NB4 (cell line): ENCODE measurements at regions not wholly inside any gene's neighbourhood (a gene's known extent, or its start where the extent isn't known, plus 50 kb on each side); places are given as distances from the start of the nearest gene placed in this dataset.

Experiments
- DNase-seq: peaks from one replicate; pipeline ENCODE4 v3.0.0; 2010; ENCODE audit warnings: low read depth
- H3K4me3 ChIP-seq: one replicate; pipeline ENCODE4 v1.5.1; 2011; ENCODE audit warnings: mild to moderate bottlenecking, low read depth, low read length, moderate library complexity
- CTCF ChIP-seq: IDR thresholded peaks from one replicate; pipeline ENCODE4 v1.5.1; 2012; ENCODE audit warnings: low read depth, low read length
- MAX ChIP-seq: IDR thresholded peaks from 2 replicates; pipeline ENCODE4 v1.6.1; 2011; ENCODE audit warnings: low read depth, low read length
- MYC ChIP-seq: IDR thresholded peaks from 2 replicates; pipeline ENCODE4 v1.6.1; 2011; ENCODE audit warnings: low read depth, low read length
- POLR2A ChIP-seq: IDR thresholded peaks from 2 replicates; pipeline ENCODE4 v1.6.1; 2011; ENCODE audit warnings: mild to moderate bottlenecking; ENCODE audit not compliant: insufficient read length; ENCODE audit errors: extremely low read depth

GRCh38 chr3:109804697-109805096 is 467.4 kb upstream of the DPPA4 start:
- TF ChIP-seq MAX (no peak), POLR2A (no peak), MYC (no peak), CTCF (no peak)
- H3K4me3 ChIP-seq = no peak overlapping the region
- DNase-seq = no peak

- H3K4me3 ChIP-seq = no peak overlapping the region
- peak; percentile 82 for DNase-seq
- TF ChIP-seq MAX (no peak), CTCF (no peak), POLR2A (no peak), MYC (no peak)
Measured at GRCh38 chr3:109806929-109807328, 469.6 kb upstream of the DPPA4 start.

- no peak for DNase-seq
- TF ChIP-seq MYC = no peak
Measured at GRCh38 chr3:109809513-109809912, 472.2 kb upstream of the DPPA4 start.

GRCh38 chr3:109818081-109818480 is 480.7 kb upstream of the DPPA4 start:
- no peak overlapping the region for H3K4me3 ChIP-seq
- TF ChIP-seq CTCF (no peak), MAX (no peak), POLR2A (no peak), MYC (no peak)
- no peak for DNase-seq

More at GRCh38 chr3:109809513-109809912, 472.2 kb upstream of the DPPA4 start:
- no peak overlapping the region for H3K4me3 ChIP-seq

GRCh38 chr3:109819734-109820133 is 482.4 kb upstream of the DPPA4 start:
- DNase-seq = no peak
- H3K4me3 ChIP-seq = no peak overlapping the region
- TF ChIP-seq POLR2A (no peak), CTCF (no peak), MAX (no peak), MYC (no peak)

GRCh38 chr3:109825971-109826810 is 488.8 kb upstream of the DPPA4 start:
- no peak overlapping the region for H3K4me3 ChIP-seq
- TF ChIP-seq POLR2A (no peak), CTCF (no peak), MAX (no peak), MYC (no peak)
- no peak for DNase-seq
